GM19395 (cell line): ENCODE measurements at regions not wholly inside any gene's neighbourhood (a gene's known extent, or its start where the extent isn't known, plus 50 kb on each side); places are given as distances from the start of the nearest gene placed in this dataset.
"Not testable (repeated sequence)": the region's sequence is repeated elsewhere in the genome, so short reads cannot be mapped to it uniquely, and the experiment has no call there.

Experiments used
- ATAC-seq: cut with Tn5 transposase; IDR thresholded peaks from one replicate; pipeline ENCODE4 v1.9.1; 2021; ENCODE audit warnings: mild to moderate bottlenecking, moderate library complexity; ENCODE audit not compliant: unreplicated experiment

GRCh38 chr15:46088486-46089445, 453.9 kb downstream of the SQOR start:
- no peak for ATAC-seq

DNA sequence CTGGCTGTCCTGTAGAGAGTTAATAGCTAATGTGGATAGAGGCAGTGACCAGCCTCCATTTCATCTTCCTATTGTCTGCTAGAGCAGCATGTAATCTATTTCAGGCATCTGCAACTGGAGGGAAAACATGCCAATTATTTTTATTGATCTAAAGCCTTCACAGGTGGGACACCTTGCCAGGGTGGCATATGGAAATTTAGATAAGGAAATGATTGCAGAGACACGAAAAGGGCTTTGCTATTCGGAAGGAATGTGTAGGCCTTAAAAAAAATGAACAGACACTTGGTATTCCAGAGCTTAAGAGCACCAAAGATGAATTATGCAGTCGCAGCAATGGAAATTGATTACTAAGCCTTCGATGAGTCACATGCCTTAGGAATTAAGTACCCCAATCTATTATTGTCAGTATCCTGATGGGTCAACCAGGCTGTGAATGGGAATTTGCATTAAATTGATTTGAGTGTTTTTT, 454.7 kb downstream of the SQOR start:
- no peak for ATAC-seq

- no peak for ATAC-seq
Measured at GRCh38 chr15:46091860-46092450, 457.1 kb downstream of the SQOR start.

- ATAC-seq = not testable (repeated sequence)
Measured at GRCh38 chr15:46098006-46098405, 463.2 kb downstream of the SQOR start.

- no peak for ATAC-seq
Measured at GRCh38 chr15:46110755-46111154, 475.9 kb downstream of the SQOR start.

DNA sequence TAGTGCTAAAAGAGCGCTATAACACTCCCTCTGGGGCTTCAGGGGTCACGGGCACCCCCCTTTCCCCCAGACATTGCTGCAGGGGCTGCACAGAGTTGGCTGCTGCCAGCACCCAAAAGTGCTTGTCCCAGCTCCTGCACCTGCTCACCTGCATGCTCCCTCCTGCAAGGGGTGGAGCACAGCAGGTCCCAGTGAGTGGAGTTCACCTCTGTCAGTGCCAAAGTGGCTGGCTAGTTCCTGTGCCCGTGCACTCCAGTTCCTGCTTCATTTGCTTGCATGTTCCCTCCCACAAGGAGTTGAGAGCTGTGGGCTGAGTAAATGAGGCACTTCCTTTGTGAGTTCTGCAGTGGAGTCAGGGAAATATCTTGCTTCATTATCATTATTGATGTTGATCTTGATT, 476.9 kb downstream of the SQOR start:
- ATAC-seq = no peak

DNA sequence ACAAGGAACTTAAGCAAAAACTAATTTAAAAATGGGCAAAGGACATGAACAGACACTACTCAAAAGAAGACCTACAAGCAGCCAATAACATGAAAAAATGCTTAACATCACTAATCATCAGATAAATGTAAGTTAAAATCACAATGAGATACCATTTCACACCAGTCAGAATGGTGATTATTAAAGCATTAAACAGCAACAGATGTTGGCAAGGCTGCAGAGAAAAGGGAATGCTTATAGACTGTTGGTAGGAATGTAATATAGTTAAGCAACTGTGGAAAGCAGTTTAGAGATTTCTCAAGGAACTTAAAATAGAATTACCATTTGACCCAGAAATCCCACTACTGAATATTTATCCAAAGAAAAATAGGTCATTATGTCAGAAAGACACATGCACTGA, 482.2 kb downstream of the SQOR start:
- no peak for ATAC-seq

DNA sequence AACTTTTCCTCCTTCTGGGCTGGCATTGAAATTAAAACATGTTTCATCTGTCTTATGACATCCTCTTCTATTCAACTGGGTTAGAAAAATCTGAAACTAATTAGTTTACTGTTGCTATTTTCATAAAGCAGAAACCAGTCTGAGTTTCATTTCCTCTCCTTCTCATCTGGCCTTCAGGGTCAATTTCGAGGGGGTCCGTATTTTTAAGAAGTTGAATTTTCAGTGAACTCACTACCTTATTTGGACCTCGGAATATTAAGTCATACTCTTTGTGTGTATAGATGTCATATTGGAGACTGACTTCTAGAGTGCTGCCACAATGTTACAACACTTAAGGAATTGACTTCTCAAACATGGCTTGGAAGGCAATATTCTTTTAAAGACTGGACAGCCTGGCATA, 485.9 kb downstream of the SQOR start:
- no peak for ATAC-seq

GRCh38 chr15:46121441-46121840, 486.6 kb downstream of the SQOR start:
- no peak for ATAC-seq

- no peak for ATAC-seq
Measured at GRCh38 chr15:46126581-46126980, 491.8 kb downstream of the SQOR start.

DNA sequence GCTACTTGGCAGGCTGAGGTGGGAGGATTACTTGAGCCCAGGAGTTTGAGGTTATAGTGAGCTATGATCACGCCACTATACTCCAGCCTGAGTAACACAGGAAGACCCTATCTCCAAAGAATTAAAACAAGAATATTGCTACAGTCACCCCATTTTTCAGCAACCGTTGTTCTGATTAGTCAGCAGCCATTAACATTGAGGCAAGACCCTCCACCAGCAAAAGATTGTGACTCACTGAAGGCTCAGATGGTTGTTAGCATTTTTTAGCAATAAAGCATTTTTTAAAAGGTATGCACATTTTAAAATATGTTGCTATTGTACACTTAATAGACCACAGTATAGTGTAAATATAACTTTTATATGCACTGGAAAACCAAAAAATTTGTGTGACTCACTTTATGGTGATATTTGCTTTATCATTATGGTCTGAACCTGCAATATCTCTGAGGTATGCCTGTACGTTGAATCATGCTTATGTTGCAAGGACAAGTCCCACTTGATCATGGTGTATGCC, 492.6 kb downstream of the SQOR start:
- no peak for ATAC-seq

DNA sequence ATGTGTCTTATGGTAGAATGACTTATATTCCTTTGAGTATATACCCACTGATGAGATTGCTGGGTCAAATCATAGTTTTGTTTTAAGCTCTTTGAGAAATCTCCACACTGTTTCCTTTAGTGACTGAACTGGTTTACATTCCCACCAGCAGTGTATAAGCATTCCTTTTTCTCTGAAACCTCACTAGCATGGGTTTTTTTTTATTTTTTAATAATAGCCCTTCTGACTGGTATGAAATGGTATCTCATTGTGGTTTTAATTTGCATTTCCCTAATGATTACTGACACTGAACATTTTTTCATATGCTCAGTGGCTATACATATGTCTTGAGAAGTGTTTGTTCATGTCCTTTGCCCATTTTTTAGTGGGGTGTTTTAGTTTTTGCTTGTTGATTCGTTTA, 494.3 kb downstream of the SQOR start:
- no peak for ATAC-seq

- no peak for ATAC-seq
Measured at GRCh38 chr15:46131876-46132275, 497.0 kb downstream of the SQOR start.

- no peak for ATAC-seq
Measured at GRCh38 chr15:46137443-46137842, 502.6 kb downstream of the SQOR start.

DNA sequence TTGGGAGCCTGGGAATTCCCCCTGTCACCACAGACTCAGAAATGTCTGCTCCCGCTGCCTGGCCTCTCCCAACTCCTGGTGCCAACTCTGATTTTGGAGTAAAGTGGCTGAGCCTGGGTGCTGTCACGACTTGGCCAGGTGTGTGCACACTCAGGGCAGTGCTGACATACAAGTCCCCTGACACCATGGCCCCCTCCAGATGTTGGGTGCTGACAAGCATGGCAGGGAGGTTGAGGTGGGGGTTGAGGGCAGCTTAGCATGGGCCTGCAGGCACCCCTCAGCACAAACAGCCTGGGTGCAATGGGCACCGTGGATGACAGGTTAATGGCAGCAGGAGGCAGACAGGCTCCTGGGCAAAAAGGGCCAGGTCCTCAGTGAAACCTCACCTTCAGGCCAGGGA, 511.2 kb downstream of the SQOR start:
- no peak for ATAC-seq

- ATAC-seq = no peak
Measured at GRCh38 chr15:46146915-46147314, 512.1 kb downstream of the SQOR start.

GRCh38 chr15:46151786-46152185, 517.0 kb downstream of the SQOR start:
- no peak for ATAC-seq

GRCh38 chr15:46166750-46167149, 531.9 kb downstream of the SQOR start:
- no peak for ATAC-seq

DNA sequence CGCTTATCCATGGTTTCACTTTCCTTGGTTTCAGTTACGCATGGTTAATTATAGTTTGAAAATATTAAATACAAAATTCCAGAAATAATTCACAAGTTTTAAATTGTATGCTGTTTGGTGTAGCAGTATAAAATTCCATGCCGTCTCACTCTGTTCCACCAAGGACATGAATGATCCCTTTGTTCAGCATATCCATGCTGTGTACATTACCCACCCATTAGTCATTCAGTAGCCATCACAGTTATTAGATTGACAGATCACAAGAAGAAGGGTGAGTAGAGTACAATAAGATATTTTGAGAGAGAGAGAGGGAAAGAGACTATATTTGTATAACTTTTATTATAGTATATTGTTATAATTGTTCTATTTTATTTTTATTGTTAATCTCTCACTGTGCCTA, 535.5 kb downstream of the SQOR start:
- ATAC-seq = no peak

- ATAC-seq = no peak
Measured at GRCh38 chr15:46174122-46174521, 539.3 kb downstream of the SQOR start.

DNA sequence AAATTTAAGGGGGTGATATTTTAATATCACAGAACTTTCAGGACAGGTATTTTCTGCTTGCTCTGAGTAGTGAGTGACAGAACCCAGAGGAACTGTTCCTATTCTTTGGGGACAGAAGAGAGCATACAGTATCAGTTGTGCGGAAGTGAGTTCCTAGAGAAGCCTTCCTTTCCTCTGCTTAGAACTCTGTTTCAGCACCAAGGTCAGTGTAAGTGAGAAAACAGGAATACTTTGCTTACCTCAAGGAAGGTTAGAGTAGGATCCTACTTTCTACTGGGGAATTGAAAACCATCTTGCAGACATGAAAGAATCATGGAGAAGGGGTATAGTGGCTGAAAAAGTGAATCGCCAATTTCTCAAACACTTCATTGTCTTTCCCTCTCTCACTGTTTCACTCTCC, 542.4 kb downstream of the SQOR start:
- ATAC-seq = no peak

GRCh38 chr15:46178138-46178537, 543.3 kb downstream of the SQOR start:
- ATAC-seq = no peak
